NOMO-1 treated with DMSO at 0.1 percent for 48 hours (cell line): ENCODE measurements at regions not wholly inside any gene's neighbourhood (a gene's known extent, or its start where the extent isn't known, plus 50 kb on each side); places are given as distances from the start of the nearest gene placed in this dataset.

ENCODE experiments used
- DNase-seq: peaks from one replicate; lab custom pipeline; 2025; ENCODE audit not compliant: unreplicated experiment; lab: John Stamatoyannopoulos, UW

DNA sequence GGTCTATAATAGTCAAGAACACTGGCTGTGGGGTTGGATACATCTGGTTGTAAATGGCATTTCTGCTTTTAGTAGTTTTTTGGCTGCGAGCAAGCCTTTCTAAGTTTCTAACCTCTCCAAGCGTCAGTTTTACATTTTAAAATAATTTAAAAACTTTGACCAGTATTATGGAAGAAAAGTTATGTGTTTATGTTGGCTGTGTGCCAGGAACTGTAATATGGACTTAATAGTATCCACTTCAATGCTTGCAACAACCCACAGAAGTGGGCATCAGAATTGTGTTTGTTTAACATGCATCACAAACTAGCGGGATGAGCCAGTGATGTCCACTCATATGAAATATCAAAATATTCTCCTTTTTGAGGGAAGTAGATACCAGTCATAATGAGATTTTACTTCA, 844.2 kb downstream of the JRKL start:
- no peak for DNase-seq

DNA sequence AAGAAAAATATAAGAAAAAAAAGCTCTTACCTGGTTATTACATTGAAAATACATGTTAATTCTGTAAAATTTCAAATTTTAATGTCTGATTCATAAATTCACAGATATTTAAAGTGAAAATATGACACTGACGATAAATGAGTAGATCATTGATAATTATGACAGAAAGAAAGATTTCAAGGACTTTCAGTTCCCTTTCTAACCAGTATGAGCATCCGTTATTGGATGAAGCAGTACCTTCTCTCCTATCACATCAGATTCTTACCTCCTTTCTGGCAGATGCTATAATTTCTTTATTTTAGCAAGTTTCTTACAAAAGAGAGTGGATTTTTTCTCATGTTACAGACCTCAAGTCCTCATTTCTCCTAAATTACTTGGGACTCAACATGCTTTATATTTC, 847.3 kb downstream of the JRKL start:
- DNase-seq: no peak

DNA sequence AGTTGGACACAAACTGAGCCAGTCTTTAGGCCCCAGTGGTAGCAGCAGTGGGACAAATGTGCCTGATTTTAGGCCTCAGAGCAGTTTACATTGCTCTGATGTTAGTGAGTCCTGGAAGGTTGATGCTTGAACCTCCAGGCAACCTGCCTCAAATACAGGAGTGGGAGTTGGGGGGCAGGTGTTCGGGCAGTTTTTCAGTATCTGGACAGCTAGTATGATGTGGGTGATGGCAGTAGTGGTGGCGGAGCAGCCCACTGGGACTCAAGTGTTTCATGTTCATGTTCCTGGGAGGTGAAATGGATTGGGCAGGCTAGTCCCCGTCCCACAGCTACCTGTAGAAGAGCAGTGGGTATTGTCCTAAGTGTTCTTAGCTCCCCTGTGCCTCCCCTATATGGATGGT, 857.8 kb downstream of the JRKL start:
- no peak for DNase-seq

DNA sequence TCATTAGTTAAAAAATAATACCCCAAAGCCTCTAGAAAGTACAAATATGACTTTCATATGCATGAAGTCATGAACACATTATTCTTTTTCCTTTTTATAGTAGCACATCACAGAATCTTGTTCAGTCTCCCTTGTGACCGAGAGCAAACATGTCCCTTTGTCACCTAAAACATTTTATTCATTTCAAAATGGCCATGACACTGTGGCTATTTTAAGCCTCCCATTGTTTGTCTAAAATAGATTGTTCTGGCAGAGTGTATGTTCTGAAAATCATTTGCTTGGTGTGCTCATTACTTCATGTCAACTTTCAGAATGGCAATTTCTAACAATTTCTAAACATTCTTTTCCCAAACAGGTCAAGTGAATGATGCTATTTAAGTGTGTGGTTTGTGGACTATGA, 865.0 kb downstream of the JRKL start:
- DNase-seq: no peak

DNA sequence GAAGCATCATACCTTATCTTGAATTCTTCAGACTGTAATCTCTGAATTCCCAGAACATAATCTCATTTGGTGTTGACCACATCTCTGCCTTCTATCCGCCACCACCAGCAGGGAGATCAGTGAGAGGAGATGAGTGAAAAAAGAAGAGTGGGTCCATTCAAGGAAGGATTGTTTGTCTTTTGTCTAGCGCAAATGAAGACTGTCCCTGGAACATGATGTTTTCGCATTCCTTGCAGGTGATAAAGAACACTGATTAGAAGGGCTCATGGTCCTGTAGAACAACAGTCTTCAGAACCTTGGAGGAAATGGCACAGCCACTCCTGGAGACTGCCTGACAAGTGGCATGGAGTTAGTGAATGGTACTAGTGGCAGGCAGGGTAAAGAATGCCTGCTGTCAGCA, 869.6 kb downstream of the JRKL start:
- DNase-seq: no peak

DNA sequence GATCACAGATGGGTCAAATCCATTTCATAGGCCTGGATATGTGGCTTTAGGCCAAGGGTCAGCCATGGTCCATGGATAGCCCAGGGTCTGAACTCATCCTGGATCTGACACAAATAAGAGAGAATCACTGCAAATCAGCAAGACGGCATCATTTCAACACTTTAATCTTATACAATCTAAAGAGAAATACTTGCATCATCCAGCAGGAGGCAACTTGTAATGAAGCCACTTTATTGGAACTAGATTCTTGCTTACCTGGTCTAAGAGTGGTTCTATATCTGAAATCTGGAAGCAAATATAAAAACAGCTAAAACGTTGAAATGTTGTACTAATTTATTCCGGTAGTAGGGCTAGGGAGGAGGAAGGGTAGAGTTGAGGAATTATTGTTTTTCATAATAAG, 870.1 kb downstream of the JRKL start:
- no peak for DNase-seq

DNA sequence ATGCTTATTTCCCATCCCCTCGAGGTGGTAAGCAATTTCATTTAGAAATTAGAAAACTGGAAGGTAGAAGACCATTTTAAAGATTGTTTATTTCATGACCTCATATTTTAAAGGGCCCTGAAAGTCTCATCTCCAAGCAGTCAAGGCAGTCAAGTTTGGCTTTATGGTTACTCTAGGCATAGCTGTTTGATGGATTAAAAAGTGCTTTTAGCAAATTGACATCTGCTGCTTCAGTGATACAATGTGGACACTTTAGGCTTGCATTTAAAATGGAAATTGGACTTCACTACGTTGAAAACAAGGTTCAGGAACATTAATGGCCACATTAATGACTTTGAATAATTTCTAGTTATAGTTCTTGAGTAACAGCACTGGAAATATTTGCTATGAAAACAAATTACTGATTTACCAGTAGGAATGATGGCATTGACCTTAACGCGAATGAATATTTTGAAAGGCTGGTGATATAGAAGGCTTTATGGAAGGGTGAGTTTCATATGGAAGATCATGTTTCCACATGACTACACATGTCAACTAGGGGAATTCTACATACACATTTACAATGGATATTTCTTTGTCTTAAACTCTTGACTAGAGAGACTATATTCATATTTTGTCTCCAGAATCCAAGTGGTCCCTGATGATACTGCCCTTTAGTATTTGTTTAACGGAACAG, 873.5 kb downstream of the JRKL start:
- no peak for DNase-seq

DNA sequence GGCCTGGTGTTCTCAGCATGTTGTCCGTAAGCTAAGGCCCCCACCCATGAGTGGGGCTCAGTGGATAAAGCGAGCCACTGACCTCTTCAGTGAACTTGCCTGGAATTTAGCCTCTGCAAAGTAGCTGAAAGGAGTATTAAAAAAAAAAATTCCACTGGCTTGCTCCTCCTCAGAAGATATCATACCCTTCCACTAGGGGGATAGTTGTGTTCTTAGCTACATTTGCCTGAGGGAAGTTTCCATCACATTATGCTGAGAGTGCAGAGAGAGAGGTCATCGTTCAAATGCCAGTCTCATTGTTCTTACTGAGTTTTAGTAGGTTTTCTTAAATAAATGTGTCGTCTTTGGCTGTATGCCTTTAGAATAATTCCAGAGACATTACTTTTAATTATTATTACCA, 879.7 kb downstream of the JRKL start:
- DNase-seq: no peak

DNA sequence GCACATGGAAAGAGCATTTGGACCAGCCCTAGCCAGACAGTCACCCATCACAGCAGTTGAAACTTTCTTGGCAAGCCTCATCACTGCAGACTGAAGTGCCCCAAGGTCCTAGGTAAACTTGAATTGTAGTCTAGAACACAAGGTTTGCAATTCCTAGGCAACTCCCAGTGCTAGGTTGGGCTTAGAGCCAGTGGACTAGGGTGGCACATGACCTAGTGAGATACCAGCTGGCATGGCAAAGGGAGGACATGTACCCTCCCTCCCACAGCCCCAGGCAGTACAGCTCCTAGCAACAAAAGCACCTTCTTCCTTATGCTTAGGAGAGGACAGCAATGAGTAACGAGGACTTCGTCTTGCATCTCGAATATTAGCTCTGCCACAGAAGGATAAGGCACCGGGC, 889.5 kb downstream of the JRKL start:
- no peak for DNase-seq

DNA sequence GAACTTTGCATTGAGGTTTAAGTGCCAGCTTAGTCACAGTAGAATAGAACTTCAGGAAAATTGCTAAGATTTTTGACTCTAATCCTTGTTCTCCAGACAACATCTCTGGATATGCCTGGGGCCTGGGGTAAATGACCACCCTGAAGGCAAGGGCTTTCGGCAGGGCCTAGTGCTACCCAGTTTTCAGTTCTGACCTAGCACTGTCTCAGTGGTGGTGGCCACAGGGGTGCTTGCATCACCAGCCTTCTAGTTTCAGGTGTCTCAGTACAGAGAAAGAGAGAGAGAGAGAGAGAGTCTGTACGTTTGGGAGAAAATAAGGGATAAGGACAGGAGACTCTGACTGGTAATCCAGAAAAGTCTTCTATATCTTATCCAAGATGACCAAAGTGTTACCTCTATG, 890.5 kb downstream of the JRKL start:
- DNase-seq: no peak

DNA sequence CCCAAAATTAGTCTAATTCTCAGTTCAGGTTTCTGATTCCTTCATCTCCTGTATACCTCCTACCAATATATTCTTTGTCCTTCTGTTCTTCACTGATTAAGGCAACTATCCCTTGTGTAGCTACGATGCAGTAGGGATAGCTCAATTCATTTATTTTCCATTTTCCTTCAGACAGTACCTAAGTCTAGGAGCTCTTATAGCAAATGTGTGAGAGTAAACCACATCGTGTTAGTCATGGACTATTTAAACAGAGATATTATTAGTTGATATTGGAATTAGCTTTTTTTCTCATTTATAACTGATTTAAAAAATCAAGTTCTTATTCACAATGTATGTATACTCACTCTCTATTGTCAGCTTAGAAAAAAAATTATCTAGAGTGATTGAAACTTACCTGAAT, 900.0 kb downstream of the JRKL start:
- no peak for DNase-seq

DNA sequence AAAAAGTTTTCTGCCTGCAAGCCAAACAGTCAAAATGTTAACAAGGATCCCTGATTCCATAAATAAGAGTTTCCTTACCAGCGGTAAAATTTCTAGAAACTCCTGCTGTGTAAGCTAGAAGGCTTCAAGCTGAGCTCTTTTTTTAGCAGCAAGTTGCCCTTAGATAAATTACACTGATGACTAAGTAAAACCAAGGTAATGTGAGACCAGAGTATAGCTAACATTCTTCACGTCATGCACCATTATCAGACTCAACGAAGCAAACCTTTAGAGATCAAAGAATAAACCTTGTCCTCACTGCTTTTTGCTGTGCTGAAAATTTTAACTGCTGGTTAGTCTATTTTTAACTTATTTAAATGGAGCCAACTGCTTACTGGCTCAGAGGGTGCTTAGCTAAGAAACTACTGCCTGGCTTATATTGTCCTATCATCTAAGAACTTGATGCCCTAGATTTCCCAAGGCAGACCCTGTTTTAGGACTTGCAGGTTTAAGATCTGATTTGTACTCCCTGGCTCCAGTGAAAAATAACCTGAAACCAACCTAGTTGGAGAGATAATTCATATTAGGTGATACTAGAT, 900.7 kb downstream of the JRKL start:
- no peak for DNase-seq

DNA sequence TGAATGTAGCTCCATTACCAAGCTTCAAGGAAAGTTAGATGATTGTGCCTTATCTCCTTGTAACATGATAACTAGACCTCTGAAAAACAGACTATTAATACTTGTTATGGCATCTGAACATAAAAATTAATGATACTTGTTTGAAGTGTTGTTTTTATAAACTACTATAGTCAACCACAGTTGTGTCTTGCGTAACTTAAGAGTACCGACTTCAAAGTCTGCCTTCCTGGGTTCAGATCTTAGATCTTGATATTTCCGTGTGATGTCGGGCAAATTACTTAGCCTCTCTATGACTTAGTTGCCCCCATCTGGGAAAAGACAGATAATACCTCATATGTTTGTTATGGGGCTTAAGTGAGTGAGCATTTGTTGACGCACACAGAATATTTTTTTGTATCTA, 906.5 kb downstream of the JRKL start:
- no peak for DNase-seq

DNA sequence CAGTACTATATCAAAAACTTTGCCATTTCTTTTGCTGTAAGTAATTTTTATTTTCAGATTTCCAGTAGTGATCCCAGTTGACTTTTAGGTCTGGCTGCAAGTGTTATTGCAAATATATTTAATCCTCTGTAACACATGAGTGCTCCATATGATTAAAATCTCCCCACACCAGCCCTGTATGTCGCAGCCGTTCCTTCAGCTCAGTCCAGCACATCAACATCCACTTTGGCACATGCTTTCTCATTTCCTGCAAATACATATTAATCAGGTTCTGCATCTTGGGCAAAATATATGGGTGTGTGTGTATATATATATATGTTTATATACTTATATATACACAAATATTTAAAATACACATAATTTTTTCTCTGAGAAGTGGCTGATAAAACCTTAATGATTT, 919.5 kb downstream of the JRKL start:
- DNase-seq: no peak

DNA sequence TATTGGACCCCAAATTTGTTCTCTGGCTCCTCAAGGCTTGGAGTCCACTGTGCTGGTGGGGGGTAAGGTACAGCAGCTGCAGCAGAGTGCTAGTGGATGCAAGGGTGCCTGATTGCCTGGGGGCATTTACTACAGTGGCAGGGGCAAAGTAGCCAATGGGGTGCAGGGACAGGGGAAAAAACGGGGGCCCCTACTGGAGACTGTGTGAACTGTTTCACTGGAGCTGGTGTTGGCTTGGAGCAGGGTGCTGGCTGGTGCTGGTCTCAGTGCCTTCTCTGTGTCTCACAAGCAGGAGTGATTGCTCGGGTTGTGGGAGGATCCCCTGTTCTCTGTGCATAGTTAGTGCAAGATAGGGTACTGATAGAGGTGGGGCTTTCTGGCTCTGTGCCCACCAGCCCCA, 935.9 kb downstream of the JRKL start:
- DNase-seq: no peak

DNA sequence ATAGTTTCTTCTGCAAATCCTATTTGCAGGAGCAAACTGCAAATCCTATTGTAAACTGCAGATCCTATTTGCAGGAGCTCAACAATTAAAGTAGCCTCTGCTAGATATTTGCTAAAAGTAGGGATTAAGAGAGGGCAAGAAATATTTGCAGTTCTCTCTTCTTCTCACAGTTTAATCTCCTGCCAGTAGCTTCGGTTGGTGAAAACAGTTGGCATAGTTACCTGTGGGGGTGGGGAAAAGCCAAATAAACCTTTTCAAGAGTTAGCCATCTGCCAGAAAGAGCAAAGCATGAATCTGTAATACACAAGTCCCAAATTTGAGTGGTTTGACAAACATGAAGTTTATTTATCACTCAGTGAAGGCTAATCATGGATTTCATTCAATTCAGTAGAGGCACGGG, 942.5 kb downstream of the JRKL start:
- no peak for DNase-seq

DNA sequence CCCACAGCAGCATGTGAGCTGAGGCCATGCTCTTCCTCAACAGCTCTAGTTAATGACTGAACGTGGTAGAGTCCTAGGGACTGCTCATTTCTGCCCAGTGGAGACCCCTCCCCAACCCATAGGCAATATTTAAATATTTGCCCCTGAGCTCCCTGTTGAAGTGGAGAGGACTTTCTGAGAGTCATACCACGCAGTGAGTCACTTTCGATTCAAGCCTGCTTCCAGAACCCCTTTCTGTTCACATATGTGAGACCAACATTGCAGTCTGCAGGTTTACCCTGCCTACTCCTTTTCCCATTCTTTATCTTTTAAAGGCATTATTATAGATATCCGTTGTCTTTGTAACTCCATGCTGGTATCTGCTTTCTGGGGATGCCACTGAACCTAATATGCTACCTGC, 946.3 kb downstream of the JRKL start:
- DNase-seq: no peak

DNA sequence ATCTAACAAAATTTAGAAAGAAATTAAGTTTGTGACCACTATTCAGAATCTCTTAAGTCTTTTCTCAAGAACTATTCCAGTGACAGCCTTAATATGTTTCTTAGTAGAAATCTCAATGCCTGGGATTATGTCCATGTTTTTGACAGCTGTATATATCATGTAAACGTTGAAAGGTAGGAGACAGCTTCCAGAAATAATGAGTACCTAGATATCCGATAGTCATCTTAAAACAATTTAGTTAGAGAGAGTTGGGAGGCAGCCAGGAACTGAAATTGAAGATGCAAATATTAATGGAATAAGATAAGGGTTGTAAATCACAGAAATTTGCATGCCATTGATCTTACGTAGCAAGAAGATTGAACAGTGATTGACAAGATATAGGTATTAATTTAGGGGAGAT, 955.2 kb downstream of the JRKL start:
- no peak for DNase-seq

DNA sequence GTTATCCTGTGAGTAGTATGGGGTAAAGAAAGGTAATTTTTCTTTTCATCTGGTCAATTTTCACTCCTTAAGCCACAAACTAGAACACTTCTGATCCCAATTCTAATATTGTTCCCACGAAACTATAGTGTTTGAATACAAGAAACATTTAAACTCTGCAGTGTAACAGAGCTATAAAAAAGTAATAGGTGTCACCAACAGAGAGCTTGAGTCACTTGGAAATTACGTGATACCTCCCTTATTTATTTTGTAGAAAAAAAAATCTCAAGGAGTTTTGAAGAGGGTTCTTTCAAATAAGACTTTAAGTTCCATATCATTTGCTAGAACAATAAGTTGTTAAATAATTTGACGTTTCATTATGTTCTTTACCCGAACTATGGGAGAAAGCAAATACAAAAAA, 959.4 kb downstream of the JRKL start:
- DNase-seq: no peak

DNA sequence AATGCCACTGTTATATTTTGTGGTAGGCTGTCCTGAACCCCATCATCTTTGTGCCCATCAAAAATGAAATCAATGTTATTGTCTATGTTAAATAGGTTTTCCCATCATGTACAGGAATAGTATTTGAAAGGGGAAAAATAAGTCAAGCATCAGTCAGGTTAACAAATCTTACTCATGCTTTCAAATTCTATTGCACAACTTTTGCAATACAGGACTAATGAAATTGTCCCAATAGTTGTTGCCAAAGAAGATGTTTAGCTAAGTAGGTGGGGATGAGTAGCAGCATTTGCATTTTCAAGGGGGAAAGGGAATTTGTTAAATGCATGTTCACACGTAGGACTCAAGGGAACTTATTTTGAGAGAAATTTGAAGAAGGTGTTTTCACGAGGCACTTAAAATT, 962.1 kb downstream of the JRKL start:
- no peak for DNase-seq

DNA sequence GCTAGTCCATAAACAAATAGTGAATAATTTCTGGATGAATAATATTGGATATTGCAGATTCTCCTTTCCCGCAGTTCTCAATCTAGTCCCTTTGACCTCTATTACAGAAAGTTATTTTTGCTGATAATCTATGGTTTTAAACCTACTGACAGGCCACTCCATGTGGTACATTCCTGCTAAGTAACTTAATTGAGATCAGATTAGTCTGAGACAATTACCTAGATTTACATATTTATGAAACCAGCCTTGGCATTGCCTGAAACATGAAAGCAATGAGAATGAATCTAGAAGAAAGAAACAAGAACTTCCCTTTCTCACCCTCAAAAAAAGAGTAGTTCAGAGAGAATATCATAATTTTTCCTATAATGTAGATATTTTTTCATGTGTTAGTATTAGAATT, 964.2 kb downstream of the JRKL start:
- DNase-seq: no peak

DNA sequence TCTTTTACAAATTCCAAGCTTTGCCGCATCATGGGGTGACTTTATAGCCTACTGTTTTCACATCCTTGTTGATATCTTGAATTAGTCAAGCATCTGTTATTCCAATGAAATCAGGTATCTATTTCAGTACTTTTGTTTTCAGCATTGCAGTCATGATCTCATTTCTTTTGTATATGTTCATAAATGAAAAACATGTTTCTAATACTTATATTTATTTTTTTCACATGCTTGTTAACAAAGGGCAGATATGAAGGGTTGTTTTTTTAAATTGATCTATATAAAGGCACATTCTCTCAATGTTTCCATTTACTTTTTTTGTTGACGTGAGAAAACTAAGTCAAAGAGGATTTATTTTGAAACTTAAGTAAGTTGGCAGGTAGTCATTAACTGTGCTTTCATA, 964.8 kb downstream of the JRKL start:
- no peak for DNase-seq

DNA sequence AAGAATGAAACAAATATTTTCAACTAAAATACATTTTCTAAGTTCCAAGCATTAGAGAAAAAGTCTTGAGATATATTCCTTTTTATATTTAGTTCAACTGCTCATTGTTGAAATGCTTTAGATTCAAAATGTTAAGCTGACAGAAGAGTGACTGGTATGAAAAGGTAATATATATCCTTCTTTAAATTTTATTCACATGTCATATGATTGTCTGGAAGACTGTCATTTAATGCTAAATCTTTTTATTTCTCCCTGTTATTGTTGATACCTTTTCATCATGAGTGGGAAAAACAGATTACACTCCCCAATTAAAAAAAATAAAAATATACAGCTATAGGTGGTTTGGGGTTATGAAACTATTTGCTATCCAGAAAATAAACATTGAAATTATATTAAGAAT, 965.4 kb downstream of the JRKL start:
- no peak for DNase-seq
